CD14-positive monocyte (primary cell): ENCODE measurements at regions not wholly inside any gene's neighbourhood (a gene's known extent, or its start where the extent isn't known, plus 50 kb on each side); places are given as distances from the start of the nearest gene placed in this dataset.

Experiments used
- DNase-seq, 3 donors: peaks; one replicate each; pipeline ENCODE4 v3.0.0-alpha.2; 2011 to 2022
- H2AFZ ChIP-seq: 2 replicates; pipeline ENCODE4 v1.6.0; 2012; ENCODE audit warnings: mild to moderate bottlenecking, low read depth, low read length, inconsistent platforms; ENCODE audit not compliant: insufficient read depth, poor library complexity, severe bottlenecking
- H3K27ac ChIP-seq, 2 donors: 1 replicate in 1 of 2; 2 replicates in 1 of 2; pipeline ENCODE4 v1.5.1; 2012 to 2013; ENCODE audit warnings: low read length in 2 of 2, control low read depth in 1 of 2, inconsistent platforms in 1 of 2, low read depth in 1 of 2, mild to moderate bottlenecking in 1 of 2
- H3K27me3 ChIP-seq, 2 donors: one replicate each; pipeline versions ENCODE4 v1.6.0 to v1.6.1; 2011 to 2013; ENCODE audit warnings: low read length in 2 of 2; ENCODE audit not compliant: control insufficient read depth in 2 of 2, insufficient read depth in 2 of 2
- H3K36me3 ChIP-seq, 2 donors: replicated peaks in 1 of 2; 1 replicate in 1 of 2; 2 replicates in 1 of 2; pipeline versions ENCODE4 v1.5.1 to v1.6.1; 2012 to 2013; ENCODE audit warnings: low read length in 2 of 2, control low read depth in 1 of 2, inconsistent platforms in 1 of 2, mild to moderate bottlenecking in 1 of 2; ENCODE audit not compliant: insufficient read depth in 2 of 2, control insufficient read depth in 1 of 2
- H3K4me1 ChIP-seq, 2 donors: 1 replicate in 1 of 2; 2 replicates in 1 of 2; pipeline versions ENCODE4 v1.5.1 to v1.6.1; 2012 to 2013; ENCODE audit warnings: low read length in 2 of 2, control low read depth in 1 of 2, inconsistent platforms in 1 of 2, mild to moderate bottlenecking in 1 of 2, moderate library complexity in 1 of 2; ENCODE audit not compliant: insufficient read depth in 2 of 2, control insufficient read depth in 1 of 2
- H3K4me2 ChIP-seq: replicated peaks from 2 replicates; pipeline ENCODE3; 2012; ENCODE audit warnings: low read length, moderate library complexity, mild to moderate bottlenecking; ENCODE audit not compliant: poor library complexity, severe bottlenecking; ENCODE audit errors: extremely low read depth
- H3K4me3 ChIP-seq, 3 experiments: fragments of 200-600 bp in 1 of 3; sonication (generic) in 1 of 3; replicated peaks in 1 of 3; 1 replicate in 2 of 3; 2 replicates in 1 of 3; pipeline ENCODE4 v1.5.1; 2011 to 2013; ENCODE audit warnings: low read length in 3 of 3, mild to moderate bottlenecking in 3 of 3, control low read depth in 2 of 3, low read depth in 2 of 3, inconsistent platforms in 1 of 3, moderate library complexity in 1 of 3
- H3K79me2 ChIP-seq: 2 replicates; pipeline ENCODE4 v1.6.0; 2012; ENCODE audit warnings: mild to moderate bottlenecking, control low read depth, inconsistent platforms, low read length, moderate library complexity; ENCODE audit not compliant: insufficient read depth
- H3K9ac ChIP-seq: 2 replicates; pipeline ENCODE4 v1.6.0; 2017; ENCODE audit warnings: low read length, mild to moderate bottlenecking; ENCODE audit not compliant: insufficient read depth, poor library complexity, severe bottlenecking
- H3K9me3 ChIP-seq, 2 donors: replicated peaks in 1 of 2; 1 replicate in 1 of 2; 2 replicates in 1 of 2; pipeline versions ENCODE4 v1.5.1 to v1.6.1; 2012 to 2013; ENCODE audit warnings: low read length in 2 of 2, control low read depth in 1 of 2; ENCODE audit not compliant: control insufficient read depth in 1 of 2, insufficient read depth in 1 of 2
- H4K20me1 ChIP-seq: 2 replicates; pipeline ENCODE4 v1.6.0; 2012; ENCODE audit warnings: mild to moderate bottlenecking, low read length, control low read depth, moderate library complexity; ENCODE audit not compliant: insufficient read depth
- H3K27ac Mint-ChIP-seq, 7 donors: one replicate each; pipeline ENCODE4 v1.8.0; 2020; ENCODE audit warnings: mild to moderate bottlenecking in 7 of 7, mixed read lengths in 7 of 7, moderate library complexity in 6 of 7, inconsistent platforms in 2 of 7
- H3K27me3 Mint-ChIP-seq, 3 donors: one replicate each; pipeline ENCODE4 v1.8.0; 2021 to 2022; ENCODE audit warnings: low read depth in 3 of 3, mild to moderate bottlenecking in 3 of 3, mixed read lengths in 3 of 3, moderate library complexity in 3 of 3, inconsistent platforms in 1 of 3
- H3K36me3 Mint-ChIP-seq, 2 donors: one replicate each; pipeline ENCODE4 v1.8.0; 2020; ENCODE audit warnings: mixed read lengths in 2 of 2, inconsistent platforms in 1 of 2, mild to moderate bottlenecking in 1 of 2
- H3K4me1 Mint-ChIP-seq: one replicate; pipeline ENCODE4 v1.8.0; 2020; ENCODE audit warnings: mild to moderate bottlenecking, mixed read lengths
- H3K4me3 Mint-ChIP-seq, 2 donors: one replicate each; pipeline ENCODE4 v1.8.0; 2020; ENCODE audit warnings: mild to moderate bottlenecking in 2 of 2, mixed read lengths in 2 of 2, moderate library complexity in 1 of 2
- H3K9me3 Mint-ChIP-seq, 7 donors: one replicate each; pipeline ENCODE4 v1.8.0; 2020 to 2022; ENCODE audit warnings: mixed read lengths in 7 of 7, mild to moderate bottlenecking in 6 of 7, moderate library complexity in 6 of 7, inconsistent platforms in 2 of 7
- WGBS: methylation state at CpG from one replicate; pipeline ENCODE4 v1.1.5; 2013; ENCODE audit warnings: missing lambda C conversion rate; ENCODE audit not compliant: insufficient coverage; 5-methylcytosine and 5-hydroxymethylcytosine counted together
- intact Hi-C, 2 donors: fragments of 100-400 bp; cut with micrococcal nuclease; formaldehyde crosslinking; loops; one replicate each; pipeline versions ENCODE4 v1.15.0 to v1.15.1; 2023
- TF ChIP-seq, protein P1 (sequence below): fragments of 200-600 bp; IDR thresholded peaks from one replicate; pipeline ENCODE4 v1.8.0; 2022; ENCODE audit warnings: antibody characterized with exemption, mild to moderate bottlenecking

DNA sequence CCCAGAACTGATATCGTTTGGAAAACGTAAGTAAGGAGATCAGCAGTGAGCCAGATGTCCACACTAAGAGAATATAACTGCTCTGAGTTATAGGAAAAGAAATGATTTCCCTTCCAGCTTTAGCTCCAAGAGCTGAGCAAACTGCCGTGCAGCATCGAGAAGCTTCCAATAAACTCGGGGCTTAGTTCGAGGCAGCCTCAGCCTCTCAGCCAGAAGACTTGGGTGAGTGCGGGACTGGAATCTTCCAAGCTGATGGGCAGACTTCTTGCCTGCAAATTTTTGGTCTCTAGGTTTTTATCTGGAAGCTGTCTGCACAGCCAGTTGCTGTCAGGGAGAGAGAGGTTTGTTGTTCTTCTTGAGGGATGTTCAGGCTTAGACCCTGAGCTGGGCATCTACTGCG lies 196.1 kb downstream of the PHETA1 start:
- Histone ChIP-seq H3K4me1 (peaks cover 67 to 88% of the 10 kb centered on the region in 2 donors), H3K36me3 (no peaks in the 10 kb centered on the region), H4K20me1 (no peaks in the 10 kb centered on the region), H3K27ac (no peak overlapping the region), H3K27me3 (no peaks in the 10 kb centered on the region), H3K79me2 (no peaks in the 10 kb centered on the region), H3K9me3 (no peaks in the 10 kb centered on the region), H3K4me2 (no peak overlapping the region), H3K4me3 (no peak overlapping the region), H3K9ac (no peak overlapping the region), H2AFZ (no peak overlapping the region)
- intact Hi-C loops, result no loop called here
- TF ChIP-seq, protein P1, sequence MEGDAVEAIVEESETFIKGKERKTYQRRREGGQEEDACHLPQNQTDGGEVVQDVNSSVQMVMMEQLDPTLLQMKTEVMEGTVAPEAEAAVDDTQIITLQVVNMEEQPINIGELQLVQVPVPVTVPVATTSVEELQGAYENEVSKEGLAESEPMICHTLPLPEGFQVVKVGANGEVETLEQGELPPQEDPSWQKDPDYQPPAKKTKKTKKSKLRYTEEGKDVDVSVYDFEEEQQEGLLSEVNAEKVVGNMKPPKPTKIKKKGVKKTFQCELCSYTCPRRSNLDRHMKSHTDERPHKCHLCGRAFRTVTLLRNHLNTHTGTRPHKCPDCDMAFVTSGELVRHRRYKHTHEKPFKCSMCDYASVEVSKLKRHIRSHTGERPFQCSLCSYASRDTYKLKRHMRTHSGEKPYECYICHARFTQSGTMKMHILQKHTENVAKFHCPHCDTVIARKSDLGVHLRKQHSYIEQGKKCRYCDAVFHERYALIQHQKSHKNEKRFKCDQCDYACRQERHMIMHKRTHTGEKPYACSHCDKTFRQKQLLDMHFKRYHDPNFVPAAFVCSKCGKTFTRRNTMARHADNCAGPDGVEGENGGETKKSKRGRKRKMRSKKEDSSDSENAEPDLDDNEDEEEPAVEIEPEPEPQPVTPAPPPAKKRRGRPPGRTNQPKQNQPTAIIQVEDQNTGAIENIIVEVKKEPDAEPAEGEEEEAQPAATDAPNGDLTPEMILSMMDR, result no peak
- Mint-ChIP-seq H3K27ac (peak overlapping the region in 2 of 7 donors; percentile 1), H3K4me1 (peaks cover 81% of the 10 kb centered on the region), H3K4me3 (no peak overlapping the region), H3K27me3 (peaks cover 0 to 7% (median 3%) of the 10 kb centered on the region in 3 donors), H3K9me3 (peaks cover 0 to 4% (median 0%) of the 10 kb centered on the region in 7 donors), H3K36me3 (peaks cover 0 to 2% of the 10 kb centered on the region in 2 donors)
- 91% methylated on average over 5 of the region's 8 CpGs for WGBS
- no peak for DNase-seq

DNA sequence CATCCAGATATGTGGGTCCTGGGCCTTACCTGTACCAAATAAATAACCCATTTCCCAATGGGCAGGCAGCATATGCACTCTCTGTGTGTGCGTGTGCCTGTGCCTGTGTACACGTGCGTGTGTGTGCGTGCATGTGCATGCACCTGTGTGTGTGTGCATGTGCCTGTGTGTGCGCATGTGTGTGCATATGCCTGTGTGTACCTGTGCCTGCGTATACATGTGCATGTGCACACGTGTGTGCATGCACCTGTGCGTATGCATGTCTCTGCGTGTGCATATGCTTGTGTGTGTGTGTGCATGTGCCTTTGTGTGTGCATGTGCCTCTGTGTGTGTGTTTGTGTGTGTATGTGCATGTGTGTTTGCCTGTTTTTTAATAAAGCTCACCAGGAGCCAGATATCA lies 197.1 kb downstream of the PHETA1 start:
- no peak overlapping the region for H3K4me3 ChIP-seq
- no peaks in the 10 kb centered on the region for H3K27me3 ChIP-seq
- Mint-ChIP-seq H3K9me3 (peaks cover 0 to 4% (median 0%) of the 10 kb centered on the region in 7 donors), H3K4me3 (no peak overlapping the region), H3K27ac (peak overlapping the region in 1 of 7 donors; percentile 50), H3K36me3 (peaks cover 0 to 2% of the 10 kb centered on the region in 2 donors), H3K27me3 (peaks cover 0 to 7% (median 3%) of the 10 kb centered on the region in 3 donors), H3K4me1 (peaks cover 82% of the 10 kb centered on the region)
- H3K4me2 ChIP-seq, result no peak overlapping the region
- H4K20me1 ChIP-seq, result no peaks in the 10 kb centered on the region
- no peak overlapping the region for H3K9ac ChIP-seq
- WGBS, result 92% methylated on average over 9 of the region's 9 CpGs
- peaks cover 65 to 85% of the 10 kb centered on the region in 2 donors for H3K4me1 ChIP-seq
- H2AFZ ChIP-seq, result no peak overlapping the region
- no peaks in the 10 kb centered on the region for H3K36me3 ChIP-seq
- no peaks in the 10 kb centered on the region for H3K79me2 ChIP-seq
- DNase-seq, result no peak
- H3K27ac ChIP-seq, result no peak overlapping the region
- TF ChIP-seq, protein P1, result no peak
- no peaks in the 10 kb centered on the region for H3K9me3 ChIP-seq
- intact Hi-C loops, result no loop called here
